WTC11 (cell line): ENCODE measurements at regions not wholly inside any gene's neighbourhood (a gene's known extent, or its start where the extent isn't known, plus 50 kb on each side); places are given as distances from the start of the nearest gene placed in this dataset.

Source experiments
- ATAC-seq: fragments of 200-7000 bp; cut with Tn5 transposase; 2 replicates; pipeline ENCODE4 v1.10.0; 2021; ENCODE audit warnings: mild to moderate bottlenecking, moderate library complexity
- CTCF ChIA-PET: fragments of 300-600 bp; sonication (Branson Sonifier 250); formaldehyde crosslinking; loops from one replicate; lab custom pipeline; 2021; ENCODE audit warnings: antibody characterized with exemption; lab: Charles Lee
- POLR2A ChIA-PET: fragments of 350-600 bp; sonication (Branson Sonifier 250); formaldehyde crosslinking; loops from one replicate; lab custom pipeline; 2021; ENCODE audit warnings: antibody characterized with exemption; lab: Charles Lee
- DNase-seq: peaks from one replicate; pipeline ENCODE4 v3.0.0; 2021; ENCODE audit warnings: low spot score
- H3K27ac Mint-ChIP-seq: 2 replicates; pipeline ENCODE4 v1.8.0; 2021; ENCODE audit warnings: mixed read lengths
- H3K27me3 Mint-ChIP-seq: 2 replicates; pipeline ENCODE4 v1.8.0; 2021; ENCODE audit warnings: low read depth, mild to moderate bottlenecking, moderate library complexity, mixed read lengths
- H3K36me3 Mint-ChIP-seq: 2 replicates; pipeline ENCODE4 v1.8.0; 2021; ENCODE audit warnings: mixed read lengths
- H3K4me1 Mint-ChIP-seq: 2 replicates; pipeline ENCODE4 v1.8.0; 2022; ENCODE audit warnings: mixed read lengths
- H3K4me3 Mint-ChIP-seq: 2 replicates; pipeline ENCODE4 v1.8.0; 2021; ENCODE audit warnings: mild to moderate bottlenecking, moderate library complexity, mixed read lengths
- H3K9me3 Mint-ChIP-seq: 2 replicates; pipeline ENCODE4 v1.8.0; 2021; ENCODE audit warnings: mixed read lengths
- ETV6 ChIP-seq: sonication (generic); formaldehyde crosslinking; IDR thresholded peaks from 2 replicates; pipeline ENCODE4 v1.8.1; 2022; ENCODE audit warnings: mild to moderate bottlenecking, missing genetic modification reagents
- FOXK1 ChIP-seq: sonication (generic); formaldehyde crosslinking; IDR thresholded peaks from 2 replicates; pipeline ENCODE4 v1.8.0; 2022; ENCODE audit warnings: mild to moderate bottlenecking, moderate library complexity, missing genetic modification reagents
- FOXP1 ChIP-seq: sonication (generic); formaldehyde crosslinking; IDR thresholded peaks from 2 replicates; pipeline ENCODE4 v1.8.0; 2022; ENCODE audit warnings: missing genetic modification reagents, mild to moderate bottlenecking, moderate library complexity, borderline replicate concordance
- JUN ChIP-seq: sonication (generic); formaldehyde crosslinking; IDR thresholded peaks from 2 replicates; pipeline ENCODE4 v1.8.0; 2023; ENCODE audit warnings: mild to moderate bottlenecking, missing genetic modification reagents
- NFYB ChIP-seq: sonication (generic); formaldehyde crosslinking; conservative IDR thresholded peaks from 2 replicates; pipeline ENCODE4 v1.8.0; 2022; ENCODE audit warnings: low read depth, missing genetic modification reagents
- NR1H2 ChIP-seq: sonication (generic); formaldehyde crosslinking; IDR thresholded peaks from 2 replicates; pipeline ENCODE4 v1.9.0; 2021; ENCODE audit warnings: mild to moderate bottlenecking, moderate library complexity, missing genetic modification reagents
- SMAD3 ChIP-seq: sonication (generic); formaldehyde crosslinking; IDR thresholded peaks from 2 replicates; pipeline ENCODE4 v1.8.0; 2022; ENCODE audit warnings: missing genetic modification reagents, mild to moderate bottlenecking, borderline replicate concordance
- ZNF219 ChIP-seq: sonication (generic); formaldehyde crosslinking; IDR thresholded peaks from 2 replicates; pipeline ENCODE4 v1.8.0; 2023; ENCODE audit warnings: missing genetic modification reagents, mild to moderate bottlenecking, borderline replicate concordance
- TF ChIP-seq, protein P1 (sequence below): sonication (generic); formaldehyde crosslinking; IDR thresholded peaks from 2 replicates; pipeline ENCODE4 v1.8.1; 2022; ENCODE audit warnings: missing genetic modification reagents, borderline replicate concordance
- TF ChIP-seq, protein P2 (sequence below): sonication (generic); formaldehyde crosslinking; IDR thresholded peaks from 2 replicates; pipeline ENCODE4 v1.8.0; 2022; ENCODE audit warnings: mild to moderate bottlenecking, missing genetic modification reagents
- TF ChIP-seq, protein P3 (sequence below): fragments of 250-450 bp; sonication (Bioruptor Pico); IDR thresholded peaks from 2 replicates; pipeline ENCODE4 v1.9.0; 2021; ENCODE audit warnings: mild to moderate bottlenecking
- TF ChIP-seq, protein P4 (sequence below): sonication (generic); formaldehyde crosslinking; IDR thresholded peaks from 2 replicates; pipeline ENCODE4 v1.8.1; 2023; ENCODE audit warnings: mild to moderate bottlenecking, missing genetic modification reagents, moderate library complexity
- TF ChIP-seq, protein P5 (sequence below): sonication (generic); formaldehyde crosslinking; IDR thresholded peaks from 2 replicates; pipeline ENCODE4 v1.8.1; 2022; ENCODE audit warnings: low read depth, missing genetic modification reagents, borderline replicate concordance
- TF ChIP-seq, protein P6 (sequence below): fragments of 250-450 bp; sonication (Bioruptor Pico); IDR thresholded peaks from 2 replicates; pipeline ENCODE4 v1.9.0; 2021; ENCODE audit warnings: moderate library complexity, mild to moderate bottlenecking, inconsistent platforms, borderline replicate concordance
- TF ChIP-seq, protein P7 (sequence below): fragments of 250-450 bp; sonication (Bioruptor Pico); IDR thresholded peaks from 2 replicates; pipeline ENCODE4 v1.9.0; 2021; ENCODE audit warnings: mild to moderate bottlenecking
- TF ChIP-seq, protein P8 (sequence below): sonication (generic); formaldehyde crosslinking; IDR thresholded peaks from 2 replicates; pipeline ENCODE4 v1.8.1; 2022; ENCODE audit warnings: mild to moderate bottlenecking, missing genetic modification reagents, moderate library complexity, borderline replicate concordance

DNA sequence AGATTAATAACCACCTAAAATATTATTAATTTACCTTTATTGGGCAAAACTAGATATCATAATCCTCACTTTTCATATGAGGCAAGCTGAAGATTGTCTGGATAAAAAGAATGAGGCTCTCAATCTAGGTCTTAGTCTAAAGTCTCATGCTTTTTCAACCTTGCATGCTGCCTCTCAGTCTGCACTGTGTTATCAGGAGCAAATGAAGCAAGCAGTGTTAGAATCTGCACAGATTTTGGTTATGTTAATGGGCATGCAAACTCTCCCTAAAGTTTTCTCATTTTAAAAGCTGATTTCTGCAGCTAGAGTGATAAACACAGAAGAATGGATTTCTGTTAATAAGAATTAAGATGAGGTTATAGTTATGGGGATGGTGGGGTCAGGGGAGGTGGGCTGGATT, 350.7 kb upstream of the C11orf87 start (continued):
- TF ChIP-seq, protein P1, sequence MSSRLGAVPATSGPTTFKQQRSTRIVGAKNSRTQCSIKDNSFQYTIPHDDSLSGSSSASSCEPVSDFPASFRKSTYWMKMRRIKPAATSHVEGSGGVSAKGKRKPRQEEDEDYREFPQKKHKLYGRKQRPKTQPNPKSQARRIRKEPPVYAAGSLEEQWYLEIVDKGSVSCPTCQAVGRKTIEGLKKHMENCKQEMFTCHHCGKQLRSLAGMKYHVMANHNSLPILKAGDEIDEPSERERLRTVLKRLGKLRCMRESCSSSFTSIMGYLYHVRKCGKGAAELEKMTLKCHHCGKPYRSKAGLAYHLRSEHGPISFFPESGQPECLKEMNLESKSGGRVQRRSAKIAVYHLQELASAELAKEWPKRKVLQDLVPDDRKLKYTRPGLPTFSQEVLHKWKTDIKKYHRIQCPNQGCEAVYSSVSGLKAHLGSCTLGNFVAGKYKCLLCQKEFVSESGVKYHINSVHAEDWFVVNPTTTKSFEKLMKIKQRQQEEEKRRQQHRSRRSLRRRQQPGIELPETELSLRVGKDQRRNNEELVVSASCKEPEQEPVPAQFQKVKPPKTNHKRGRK (CRISPR knock-in tag), result no peak

DNA sequence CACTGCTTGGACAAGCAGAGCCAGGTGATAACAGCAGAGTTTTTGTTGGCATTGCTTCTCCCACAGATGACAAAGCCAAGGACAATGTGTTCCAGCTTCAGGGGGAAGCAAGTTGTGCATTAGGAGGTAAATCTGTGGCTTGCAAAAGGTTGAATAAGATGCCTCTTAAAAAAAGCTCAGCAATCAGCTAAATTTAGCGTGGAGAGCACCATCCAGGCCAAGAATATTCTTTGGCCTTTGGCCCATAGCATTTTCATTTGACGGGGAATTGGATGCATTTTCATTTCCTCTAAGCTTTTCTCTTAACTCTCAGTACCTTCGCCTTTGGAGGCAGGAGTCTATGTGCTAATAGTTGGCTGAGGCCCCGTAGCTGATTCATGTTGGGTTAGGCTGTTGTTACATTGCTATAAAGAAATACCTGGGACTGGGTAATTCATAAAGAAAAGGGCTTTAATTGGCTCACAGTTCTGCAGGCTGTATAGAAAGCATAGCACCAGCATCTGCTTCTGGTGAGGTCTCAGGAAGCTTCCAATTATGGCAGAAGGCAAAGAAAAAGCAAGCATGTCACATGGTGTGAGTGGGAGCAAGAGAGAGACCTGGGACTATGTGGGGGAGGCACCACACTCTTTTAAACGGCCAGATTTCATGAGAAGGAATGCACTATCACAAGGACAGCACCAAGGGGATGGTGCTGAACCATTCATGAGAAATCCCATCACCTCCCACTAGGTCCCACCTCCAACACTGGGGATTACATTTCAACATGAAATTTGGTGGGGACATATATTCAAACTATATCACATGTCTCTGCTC, 350.1 kb upstream of the C11orf87 start:
- DNase-seq (no peak), ATAC-seq (no peak)
- Mint-ChIP-seq H3K27ac (no peak overlapping the region), H3K9me3 (peaks cover 20% of the 10 kb centered on the region), H3K4me3 (no peak overlapping the region), H3K36me3 (peaks cover 9% of the 10 kb centered on the region; the same call in 1 of the 2 replicates), H3K4me1 (no peaks in the 10 kb centered on the region), H3K27me3 (0 out of 2 replicates have a peak, but pooled peaks cover 3% of the 10 kb centered on the region)
- CTCF ChIA-PET, result no interaction called here
- POLR2A ChIA-PET, result no interaction called here
- TF ChIP-seq SMAD3 (CRISPR knock-in tag) (no peak), NR1H2 (CRISPR knock-in tag) (no peak), ZNF219 (CRISPR knock-in tag) (no peak), ETV6 (CRISPR knock-in tag) (no peak), JUN (CRISPR knock-in tag) (no peak), NFYB (CRISPR knock-in tag) (no peak), FOXP1 (CRISPR knock-in tag) (no peak), FOXK1 (CRISPR knock-in tag) (no peak)
- TF ChIP-seq, protein P2, sequence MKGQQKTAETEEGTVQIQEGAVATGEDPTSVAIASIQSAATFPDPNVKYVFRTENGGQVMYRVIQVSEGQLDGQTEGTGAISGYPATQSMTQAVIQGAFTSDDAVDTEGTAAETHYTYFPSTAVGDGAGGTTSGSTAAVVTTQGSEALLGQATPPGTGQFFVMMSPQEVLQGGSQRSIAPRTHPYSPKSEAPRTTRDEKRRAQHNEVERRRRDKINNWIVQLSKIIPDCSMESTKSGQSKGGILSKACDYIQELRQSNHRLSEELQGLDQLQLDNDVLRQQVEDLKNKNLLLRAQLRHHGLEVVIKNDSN (CRISPR knock-in tag), result no peak
- TF ChIP-seq, protein P1 (CRISPR knock-in tag), result no peak
- TF ChIP-seq, protein P3, sequence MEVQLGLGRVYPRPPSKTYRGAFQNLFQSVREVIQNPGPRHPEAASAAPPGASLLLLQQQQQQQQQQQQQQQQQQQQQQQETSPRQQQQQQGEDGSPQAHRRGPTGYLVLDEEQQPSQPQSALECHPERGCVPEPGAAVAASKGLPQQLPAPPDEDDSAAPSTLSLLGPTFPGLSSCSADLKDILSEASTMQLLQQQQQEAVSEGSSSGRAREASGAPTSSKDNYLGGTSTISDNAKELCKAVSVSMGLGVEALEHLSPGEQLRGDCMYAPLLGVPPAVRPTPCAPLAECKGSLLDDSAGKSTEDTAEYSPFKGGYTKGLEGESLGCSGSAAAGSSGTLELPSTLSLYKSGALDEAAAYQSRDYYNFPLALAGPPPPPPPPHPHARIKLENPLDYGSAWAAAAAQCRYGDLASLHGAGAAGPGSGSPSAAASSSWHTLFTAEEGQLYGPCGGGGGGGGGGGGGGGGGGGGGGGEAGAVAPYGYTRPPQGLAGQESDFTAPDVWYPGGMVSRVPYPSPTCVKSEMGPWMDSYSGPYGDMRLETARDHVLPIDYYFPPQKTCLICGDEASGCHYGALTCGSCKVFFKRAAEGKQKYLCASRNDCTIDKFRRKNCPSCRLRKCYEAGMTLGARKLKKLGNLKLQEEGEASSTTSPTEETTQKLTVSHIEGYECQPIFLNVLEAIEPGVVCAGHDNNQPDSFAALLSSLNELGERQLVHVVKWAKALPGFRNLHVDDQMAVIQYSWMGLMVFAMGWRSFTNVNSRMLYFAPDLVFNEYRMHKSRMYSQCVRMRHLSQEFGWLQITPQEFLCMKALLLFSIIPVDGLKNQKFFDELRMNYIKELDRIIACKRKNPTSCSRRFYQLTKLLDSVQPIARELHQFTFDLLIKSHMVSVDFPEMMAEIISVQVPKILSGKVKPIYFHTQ (CRISPR knock-in tag), result no peak
- TF ChIP-seq, protein P4, sequence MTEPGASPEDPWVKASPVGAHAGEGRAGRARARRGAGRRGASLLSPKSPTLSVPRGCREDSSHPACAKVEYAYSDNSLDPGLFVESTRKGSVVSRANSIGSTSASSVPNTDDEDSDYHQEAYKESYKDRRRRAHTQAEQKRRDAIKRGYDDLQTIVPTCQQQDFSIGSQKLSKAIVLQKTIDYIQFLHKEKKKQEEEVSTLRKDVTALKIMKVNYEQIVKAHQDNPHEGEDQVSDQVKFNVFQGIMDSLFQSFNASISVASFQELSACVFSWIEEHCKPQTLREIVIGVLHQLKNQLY (CRISPR knock-in tag), result no peak
- TF ChIP-seq, protein P5, sequence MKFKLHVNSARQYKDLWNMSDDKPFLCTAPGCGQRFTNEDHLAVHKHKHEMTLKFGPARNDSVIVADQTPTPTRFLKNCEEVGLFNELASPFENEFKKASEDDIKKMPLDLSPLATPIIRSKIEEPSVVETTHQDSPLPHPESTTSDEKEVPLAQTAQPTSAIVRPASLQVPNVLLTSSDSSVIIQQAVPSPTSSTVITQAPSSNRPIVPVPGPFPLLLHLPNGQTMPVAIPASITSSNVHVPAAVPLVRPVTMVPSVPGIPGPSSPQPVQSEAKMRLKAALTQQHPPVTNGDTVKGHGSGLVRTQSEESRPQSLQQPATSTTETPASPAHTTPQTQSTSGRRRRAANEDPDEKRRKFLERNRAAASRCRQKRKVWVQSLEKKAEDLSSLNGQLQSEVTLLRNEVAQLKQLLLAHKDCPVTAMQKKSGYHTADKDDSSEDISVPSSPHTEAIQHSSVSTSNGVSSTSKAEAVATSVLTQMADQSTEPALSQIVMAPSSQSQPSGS (CRISPR knock-in tag), result no peak
- TF ChIP-seq, protein P6, sequence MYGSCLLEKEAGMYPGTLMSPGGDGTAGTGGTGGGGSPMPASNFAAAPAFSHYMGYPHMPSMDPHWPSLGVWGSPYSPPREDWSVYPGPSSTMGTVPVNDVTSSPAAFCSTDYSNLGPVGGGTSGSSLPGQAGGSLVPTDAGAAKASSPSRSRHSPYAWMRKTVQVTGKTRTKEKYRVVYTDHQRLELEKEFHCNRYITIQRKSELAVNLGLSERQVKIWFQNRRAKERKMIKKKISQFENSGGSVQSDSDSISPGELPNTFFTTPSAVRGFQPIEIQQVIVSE (CRISPR knock-in tag), result no peak
- TF ChIP-seq, protein P7, sequence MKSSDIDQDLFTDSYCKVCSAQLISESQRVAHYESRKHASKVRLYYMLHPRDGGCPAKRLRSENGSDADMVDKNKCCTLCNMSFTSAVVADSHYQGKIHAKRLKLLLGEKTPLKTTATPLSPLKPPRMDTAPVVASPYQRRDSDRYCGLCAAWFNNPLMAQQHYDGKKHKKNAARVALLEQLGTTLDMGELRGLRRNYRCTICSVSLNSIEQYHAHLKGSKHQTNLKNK (CRISPR knock-in tag), result no peak
- TF ChIP-seq, protein P8, sequence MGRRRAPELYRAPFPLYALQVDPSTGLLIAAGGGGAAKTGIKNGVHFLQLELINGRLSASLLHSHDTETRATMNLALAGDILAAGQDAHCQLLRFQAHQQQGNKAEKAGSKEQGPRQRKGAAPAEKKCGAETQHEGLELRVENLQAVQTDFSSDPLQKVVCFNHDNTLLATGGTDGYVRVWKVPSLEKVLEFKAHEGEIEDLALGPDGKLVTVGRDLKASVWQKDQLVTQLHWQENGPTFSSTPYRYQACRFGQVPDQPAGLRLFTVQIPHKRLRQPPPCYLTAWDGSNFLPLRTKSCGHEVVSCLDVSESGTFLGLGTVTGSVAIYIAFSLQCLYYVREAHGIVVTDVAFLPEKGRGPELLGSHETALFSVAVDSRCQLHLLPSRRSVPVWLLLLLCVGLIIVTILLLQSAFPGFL (CRISPR knock-in tag), result no peak
